ENCODE measurements at regions not wholly inside any gene's neighbourhood (a gene's known extent, or its start where the extent isn't known, plus 50 kb on each side); places are given as distances from the start of the nearest gene placed in this dataset.

- H3K4me3 ChIP-seq = no peak overlapping the region
- H3K9me1 ChIP-seq (ENCODE audit: control insufficient read depth, insufficient read depth, low read length) = no peaks in the 10 kb centered on the region
- 4% methylated on average over 2 of the region's 2 CpGs for WGBS (ENCODE audit: insufficient coverage, low coverage, missing lambda C conversion rate)
- ChIA-PET CTCF (ENCODE audit: low intra/inter-chr PET ratio) (no interaction called here), POLR2A (no interaction called here)
- no peaks in the 10 kb centered on the region for H4K20me1 ChIP-seq (replicated peaks; ENCODE audit: control insufficient read depth, insufficient read depth, low read length)
- no TSS peak for BruUV-seq (replicated peaks)
- H2AFZ ChIP-seq (ENCODE audit: low read depth, low read length) = no peak overlapping the region
- peak; percentile 93 for TF ChIP-seq TRIM28 (IDR thresholded peaks at IDR 0.05)
- peak in 1 of 2 experiments; percentile 98; a peak in 2 of 3 replicates for TF ChIP-seq CBX3 (IDR thresholded peaks at IDR 0.05; ENCODE audit: borderline replicate concordance in 1 of 2, low read length in 2 of 2)
- 0 out of 2 replicates have a peak, but pooled peaks have one; percentile 22 for TF ChIP-seq ZEB2 (IDR thresholded peaks at IDR 0.05)
- peak; percentile 60 for TF ChIP-seq ZNF280A (IDR thresholded peaks at IDR 0.05; ENCODE audit: low read depth, partially characterized antibody)
- no peak for TF ChIP-seq NFE2L1 (tag; IDR thresholded peaks at IDR 0.05; ENCODE audit: borderline replicate concordance, low read depth)
- TF ChIP-seq CBX5 (IDR thresholded peaks at IDR 0.05; ENCODE audit: borderline replicate concordance, low read depth) = peak; percentile 93
- TF ChIP-seq TRIM24 (IDR thresholded peaks at IDR 0.05) = peak in 1 of 2 experiments; percentile 38; a peak in 1 of 4 replicates
- TF ChIP-seq NBN (IDR thresholded peaks at IDR 0.05; ENCODE audit: low read depth) = no peak
- H3K4me2 ChIP-seq (ENCODE audit: insufficient read depth, low read length) = no peak overlapping the region
- no peak overlapping the region for H3K27ac ChIP-seq (ENCODE audit: extremely low read depth, low read depth, low read length)
- H3K4me1 ChIP-seq (replicated peaks in 1 of 2; ENCODE audit: control insufficient read depth in 2 of 2, insufficient read depth in 2 of 2, low read length in 2 of 2) = no peaks in the 10 kb centered on the region
- peaks cover 17 to 30% of the 10 kb centered on the region in 2 experiments for H3K27me3 ChIP-seq (ENCODE audit: control insufficient read depth in 2 of 2, insufficient read depth in 2 of 2, low read length in 2 of 2)
- intact Hi-C loops (cut with micrococcal nuclease) = no loop called here
- H3K36me3 ChIP-seq (ENCODE audit: control insufficient read depth, insufficient read depth, low read length) = no peaks in the 10 kb centered on the region
- ATAC-seq (no peak), DNase-seq (ENCODE audit: extremely low read depth in 1 of 4, low spot score in 3 of 4) (no peak), FAIRE-seq (no peak)
- H3K9me3 ChIP-seq (replicated peaks; ENCODE audit: control insufficient read depth, insufficient read depth, low read depth, low read length) = 0 out of 2 replicates have a peak, but pooled peaks cover 5% of the 10 kb centered on the region
- H3K9ac ChIP-seq (ENCODE audit: insufficient read depth in 1 of 2, low read depth in 2 of 2, low read length in 2 of 2) = no peak overlapping the region
- H3K79me2 ChIP-seq (ENCODE audit: control insufficient read depth, insufficient read depth, low read length) = no peaks in the 10 kb centered on the region
- in situ Hi-C loops (cut with MboI) = no loop called here
Observed at GRCh38 chr6:170483413-170483812, 69.7 kb downstream of the PSMB1 start.
